ENCODE measurements at regions not wholly inside any gene's neighbourhood (a gene's known extent, or its start where the extent isn't known, plus 50 kb on each side); places are given as distances from the start of the nearest gene placed in this dataset.

- no peak for TF ChIP-seq POLR2A (IDR thresholded peaks at IDR 0.05)
- no peak for TF ChIP-seq CTCF (IDR thresholded peaks at IDR 0.05)
- H3K4me1 ChIP-seq: no peaks in the 10 kb centered on the region
- no peaks in the 10 kb centered on the region for H3K9me3 ChIP-seq
- H3K27me3 ChIP-seq: no peaks in the 10 kb centered on the region
- no peak overlapping the region for H3K4me3 ChIP-seq
- DNase-seq: no peak
- WGBS, 2 donors: 63 to 64% methylated on average over 1 of the region's 1 CpG
- no peaks in the 10 kb centered on the region for H3K36me3 ChIP-seq (ENCODE audit: low read depth, missing control alignments)
- no peak overlapping the region for H3K27ac ChIP-seq
- intact Hi-C loops (cut with DNase I; ENCODE audit: low total_unique reads): no loop called here
Observed at GRCh38 chr10:4456776-4457175, 369.2 kb upstream of the AKR1E2 start.

DNA sequence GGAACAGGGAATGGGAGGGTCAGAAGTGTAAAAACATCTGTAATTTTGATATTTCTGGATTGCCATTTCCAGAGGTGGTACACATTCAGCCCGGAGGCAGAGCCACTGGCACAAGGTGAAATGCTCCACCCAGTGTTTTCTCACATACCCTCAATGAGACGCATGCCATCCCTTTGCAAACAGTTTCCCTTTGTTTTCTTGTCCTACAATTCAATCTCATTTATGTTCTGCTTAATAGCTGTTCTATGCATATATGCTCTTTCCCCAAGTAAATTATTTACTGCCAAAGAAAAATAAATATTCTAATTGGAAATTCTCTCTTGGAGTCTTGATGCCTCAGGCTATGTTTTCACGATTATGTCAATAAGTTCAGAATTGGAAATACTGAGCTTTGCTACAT lies 369.7 kb upstream of the AKR1E2 start:
- Histone ChIP-seq H3K36me3 (ENCODE audit: low read depth, missing control alignments) (no peaks in the 10 kb centered on the region), H3K4me3 (no peak overlapping the region), H3K9me3 (no peaks in the 10 kb centered on the region), H3K4me1 (no peaks in the 10 kb centered on the region), H3K27me3 (no peaks in the 10 kb centered on the region), H3K27ac (no peak overlapping the region)
- intact Hi-C loops (cut with DNase I; ENCODE audit: low total_unique reads): no loop called here
- TF ChIP-seq CTCF (IDR thresholded peaks at IDR 0.05) (no peak), POLR2A (IDR thresholded peaks at IDR 0.05) (no peak)
- DNase-seq: no peak
- 63 to 76% methylated on average over 3 of the region's 3 CpGs for WGBS, 2 donors

- intact Hi-C loops (cut with DNase I; ENCODE audit: low total_unique reads): no loop called here
- H3K27ac ChIP-seq: no peak overlapping the region
- H3K27me3 ChIP-seq: no peaks in the 10 kb centered on the region
- no peak overlapping the region for H3K4me3 ChIP-seq
- TF ChIP-seq POLR2A (IDR thresholded peaks at IDR 0.05) (no peak), CTCF (IDR thresholded peaks at IDR 0.05) (no peak)
- WGBS, 2 donors: 75 to 84% methylated on average over 5 of the region's 5 CpGs
- H3K9me3 ChIP-seq: no peaks in the 10 kb centered on the region
- DNase-seq: no peak
- no peaks in the 10 kb centered on the region for H3K36me3 ChIP-seq (ENCODE audit: low read depth, missing control alignments)
- H3K4me1 ChIP-seq: no peaks in the 10 kb centered on the region
Observed at GRCh38 chr10:4453950-4454349, 372.1 kb upstream of the AKR1E2 start.

DNA sequence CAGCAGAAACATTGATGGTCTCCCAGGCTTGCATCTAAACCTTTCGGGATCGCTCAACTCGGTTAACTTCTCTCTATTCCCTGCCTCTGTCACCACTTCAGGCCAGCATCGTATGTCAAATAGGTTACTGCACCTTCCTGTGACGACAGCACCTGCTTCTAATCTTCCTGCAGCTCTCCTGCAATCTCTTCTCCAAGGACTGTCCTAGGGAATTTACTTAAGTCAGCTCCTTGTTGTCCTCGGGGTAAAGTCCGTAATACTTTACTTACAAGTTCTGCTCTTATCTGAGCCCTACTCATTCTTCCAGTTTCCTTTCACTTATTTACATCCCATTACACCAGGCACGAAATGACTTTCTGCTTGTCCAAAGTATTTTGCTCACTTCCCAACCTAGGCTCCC lies 372.7 kb upstream of the AKR1E2 start:
- intact Hi-C loops (cut with DNase I; ENCODE audit: low total_unique reads): no loop called here
- Histone ChIP-seq H3K4me1 (no peaks in the 10 kb centered on the region), H3K36me3 (ENCODE audit: low read depth, missing control alignments) (no peaks in the 10 kb centered on the region), H3K27ac (no peak overlapping the region), H3K9me3 (no peaks in the 10 kb centered on the region), H3K27me3 (no peaks in the 10 kb centered on the region), H3K4me3 (no peak overlapping the region)
- DNase-seq: no peak
- 88 to 89% methylated on average over 8 of the region's 8 CpGs for WGBS, 2 donors
- no peak for TF ChIP-seq POLR2A (IDR thresholded peaks at IDR 0.05)
- no peak for TF ChIP-seq CTCF (IDR thresholded peaks at IDR 0.05)

- Histone ChIP-seq H3K27me3 (no peaks in the 10 kb centered on the region), H3K36me3 (ENCODE audit: low read depth, missing control alignments) (no peaks in the 10 kb centered on the region), H3K4me1 (no peaks in the 10 kb centered on the region), H3K9me3 (no peaks in the 10 kb centered on the region), H3K27ac (no peak overlapping the region), H3K4me3 (no peak overlapping the region)
- TF ChIP-seq CTCF (IDR thresholded peaks at IDR 0.05) (no peak), POLR2A (IDR thresholded peaks at IDR 0.05) (no peak)
- 55 to 59% methylated on average over 13 of the region's 13 CpGs for WGBS, 2 donors
- intact Hi-C loops (cut with DNase I; ENCODE audit: low total_unique reads): no loop called here
- no peak for DNase-seq
Observed at GRCh38 chr10:4450981-4451908, 374.8 kb upstream of the AKR1E2 start.

All from testis (tissue), 2 donors.